NCI-H524 (cell line): ENCODE measurements at regions not wholly inside any gene's neighbourhood (a gene's known extent, or its start where the extent isn't known, plus 50 kb on each side); places are given as distances from the start of the nearest gene placed in this dataset.
"Not testable (repeated sequence)": the region's sequence is repeated elsewhere in the genome, so short reads cannot be mapped to it uniquely, and the experiment has no call there.

Source experiments
- DNase-seq, 2 experiments: peaks; one replicate each; lab custom pipeline; 2025; lab: John Stamatoyannopoulos, UW

DNA sequence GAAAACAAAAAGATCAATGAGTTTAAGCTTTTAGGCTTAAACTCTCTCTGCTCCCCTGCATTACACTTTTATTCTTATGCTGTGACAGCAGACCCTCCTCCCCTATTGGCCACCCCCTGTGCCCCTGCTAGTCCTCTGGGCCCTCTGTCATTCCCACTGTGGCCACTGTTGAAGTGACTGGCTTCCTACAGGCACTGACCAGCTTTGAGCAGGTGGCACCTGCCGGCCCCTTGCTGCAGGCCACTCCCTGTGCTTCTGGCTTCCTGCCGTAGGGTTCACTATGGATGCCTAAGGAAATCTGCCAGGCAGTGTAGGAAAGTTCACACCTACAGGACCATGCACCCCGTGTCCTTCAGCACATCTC lies 156.5 kb upstream of the L3MBTL4 start:
- DNase-seq, result no peak

DNA sequence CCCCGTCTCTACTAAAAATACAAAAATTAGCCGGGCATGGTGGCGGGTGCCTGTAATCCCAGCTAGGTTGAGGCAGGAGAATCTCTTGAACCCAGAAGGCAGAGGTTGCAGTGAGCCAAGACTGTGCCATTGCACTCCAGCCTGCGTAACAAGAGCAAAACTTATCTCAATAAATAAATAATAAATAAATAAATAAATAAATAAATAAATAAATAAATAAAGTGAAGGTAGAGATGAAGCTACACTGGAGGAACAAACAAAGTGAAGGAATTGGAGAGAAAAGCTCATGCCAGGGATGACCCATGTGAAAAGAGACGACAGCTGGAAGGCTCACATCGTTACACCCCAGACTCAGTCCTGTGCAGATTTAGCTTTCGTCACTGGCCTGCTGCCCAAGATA lies 157.3 kb upstream of the ARHGAP28 start:
- DNase-seq, result not testable (repeated sequence)

DNA sequence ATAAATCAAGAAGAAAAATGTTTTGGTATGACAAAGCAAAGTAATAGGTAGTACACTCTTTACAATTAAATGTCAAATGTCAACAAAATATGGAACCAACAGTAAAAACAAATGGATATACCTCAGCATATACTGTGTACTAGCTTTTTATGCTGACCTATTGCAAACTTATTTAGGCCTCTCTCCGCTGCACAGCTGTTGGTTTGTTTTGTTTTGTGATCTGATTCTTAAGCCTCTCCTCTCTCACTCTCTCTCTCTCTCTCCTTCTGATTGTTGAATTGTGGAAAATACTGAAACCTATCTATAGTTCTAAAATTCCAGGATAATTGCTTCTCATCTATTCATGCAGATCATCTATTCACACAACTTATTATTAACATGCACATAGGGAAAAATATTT lies 154.9 kb upstream of the ARHGAP28 start:
- no peak for DNase-seq

GRCh38 chr18:6575908-6576307 lies 153.6 kb upstream of the ARHGAP28 start:
- no peak for DNase-seq

GRCh38 chr18:6576718-6577375 lies 152.7 kb upstream of the ARHGAP28 start:
- no peak for DNase-seq

GRCh38 chr18:6578686-6579085 lies 150.8 kb upstream of the ARHGAP28 start:
- DNase-seq, result no peak

GRCh38 chr18:6579486-6579885 lies 150.0 kb upstream of the ARHGAP28 start:
- DNase-seq, result no peak

DNA sequence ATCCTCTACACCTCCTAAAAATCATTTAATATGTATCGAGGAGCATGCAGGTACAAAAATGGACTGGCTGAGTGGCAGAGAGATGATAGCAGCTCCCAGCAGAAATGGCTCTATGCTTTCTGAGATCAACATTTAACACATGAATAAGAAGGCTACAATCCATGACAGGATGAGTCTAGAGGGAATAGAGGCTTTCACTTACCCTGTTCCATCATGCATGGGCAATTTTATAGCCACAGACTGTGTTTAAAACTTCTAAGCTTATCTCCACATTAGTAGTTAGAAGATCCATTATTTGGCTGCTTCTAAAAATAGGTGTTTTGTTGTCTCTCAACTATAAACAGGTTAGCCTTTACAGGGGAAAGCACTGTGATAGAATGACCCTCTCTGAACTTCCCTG lies 149.1 kb upstream of the ARHGAP28 start:
- no peak for DNase-seq

- no peak for DNase-seq
Observed at GRCh38 chr18:6589923-6590322, 139.6 kb upstream of the ARHGAP28 start.

DNA sequence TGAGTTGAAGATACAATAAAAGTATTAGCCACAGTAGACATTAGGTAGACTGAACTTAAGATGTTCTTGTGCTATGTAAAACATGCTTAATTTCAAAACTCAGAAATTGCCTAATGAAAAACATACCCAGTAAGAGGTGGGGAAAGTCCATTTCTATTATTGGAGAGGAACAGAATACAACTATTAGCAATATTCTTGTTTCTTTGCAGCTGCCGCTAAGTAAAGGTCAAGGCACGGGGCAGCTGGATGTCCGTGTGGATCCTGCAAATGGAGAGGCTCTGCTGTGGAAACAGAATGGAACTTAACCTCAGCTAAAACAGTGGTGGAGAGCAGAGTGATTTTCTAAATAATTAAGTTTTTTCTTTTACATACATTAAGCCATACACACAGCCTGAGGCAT lies 139.2 kb upstream of the ARHGAP28 start:
- no peak for DNase-seq

DNA sequence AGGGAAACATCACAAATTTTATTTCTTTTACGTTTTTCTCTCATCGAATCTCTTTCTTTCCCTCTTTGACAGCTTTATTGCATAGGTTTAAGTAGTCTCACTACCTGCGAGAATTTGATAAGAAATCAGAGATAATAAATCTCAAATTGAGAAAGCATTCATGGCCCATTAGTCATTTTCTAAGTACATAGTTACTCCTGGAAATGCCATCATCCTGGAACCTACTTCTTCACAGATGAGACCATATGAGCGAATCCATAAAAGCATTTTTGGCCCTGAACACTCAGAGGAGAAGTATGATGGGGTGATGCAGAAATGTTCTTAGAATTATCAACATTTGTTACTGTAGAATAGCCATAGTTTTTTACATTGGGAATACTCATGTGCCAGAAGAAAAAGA lies 138.0 kb upstream of the ARHGAP28 start:
- DNase-seq, result no peak

DNA sequence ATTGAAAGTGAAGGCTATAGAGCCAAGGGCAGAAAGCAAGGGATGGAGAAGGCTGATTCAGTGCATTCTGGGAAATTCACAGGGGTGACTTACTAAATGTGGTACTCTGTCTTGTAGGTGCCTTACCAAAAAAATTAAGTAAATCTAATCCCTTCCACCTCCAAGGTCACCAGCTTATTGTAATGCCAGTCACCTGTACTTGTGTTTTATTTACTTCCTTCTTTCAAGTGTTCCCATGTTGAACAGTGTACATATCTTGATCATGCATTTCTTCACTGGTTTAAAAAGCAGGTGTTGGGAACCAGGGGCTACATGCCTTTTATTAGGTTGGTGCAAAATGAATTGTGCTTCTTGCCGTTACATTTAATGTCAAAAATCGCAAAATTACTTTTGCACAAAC lies 137.0 kb upstream of the ARHGAP28 start:
- no peak for DNase-seq

DNA sequence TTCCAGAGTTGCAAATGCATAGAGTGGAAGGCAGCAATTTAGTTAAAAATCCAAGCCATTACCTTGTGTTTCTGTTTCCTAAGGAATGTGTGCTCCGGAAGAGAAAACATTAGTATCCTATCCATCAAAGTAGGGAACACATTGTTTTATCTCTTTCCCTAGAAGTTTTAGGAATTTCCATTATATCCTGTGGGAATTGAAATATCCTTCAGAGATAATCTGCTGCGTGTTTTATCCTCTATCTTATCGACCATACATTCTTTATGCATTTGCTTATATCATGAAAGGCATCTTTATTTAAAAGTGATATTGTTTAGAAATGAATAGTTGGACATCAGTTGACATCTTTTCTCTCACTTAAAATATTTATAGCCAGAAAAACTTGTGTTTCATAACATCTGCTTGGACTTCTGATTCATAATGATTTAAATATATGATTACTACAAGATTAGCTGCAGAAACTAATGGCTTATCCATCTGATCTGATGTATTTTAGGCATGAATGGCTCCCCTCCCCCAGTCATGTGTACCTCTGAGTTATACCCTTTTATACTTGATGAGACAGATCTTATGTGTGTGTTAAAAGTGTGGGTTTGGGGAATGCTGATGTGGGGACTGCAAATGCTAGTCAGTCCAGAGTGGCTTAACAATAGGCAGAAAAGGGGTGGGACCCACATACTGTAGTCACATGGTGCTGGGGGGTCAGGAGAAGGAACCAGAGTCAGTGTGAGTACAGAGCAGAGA lies 136.2 kb upstream of the ARHGAP28 start:
- no peak for DNase-seq

DNA sequence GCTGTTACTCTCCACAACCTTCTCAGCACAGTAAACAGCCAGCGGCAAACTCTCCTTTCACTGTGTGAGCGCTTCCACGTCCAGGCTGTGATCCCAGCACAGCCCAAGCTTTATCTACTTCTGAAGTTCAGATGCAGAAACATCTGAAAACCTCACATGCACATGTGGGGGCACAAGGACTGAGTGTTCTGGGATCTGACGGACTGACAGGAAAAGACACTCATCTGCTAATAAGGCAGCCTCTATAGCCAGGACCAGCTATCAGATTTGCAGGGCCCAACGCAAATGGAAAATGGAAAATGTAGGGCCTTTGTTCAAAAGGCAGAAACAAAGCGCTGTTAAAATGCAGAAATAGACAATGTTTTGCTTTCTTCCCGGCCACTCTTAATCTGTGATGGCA lies 133.8 kb upstream of the ARHGAP28 start:
- DNase-seq, result no peak

DNA sequence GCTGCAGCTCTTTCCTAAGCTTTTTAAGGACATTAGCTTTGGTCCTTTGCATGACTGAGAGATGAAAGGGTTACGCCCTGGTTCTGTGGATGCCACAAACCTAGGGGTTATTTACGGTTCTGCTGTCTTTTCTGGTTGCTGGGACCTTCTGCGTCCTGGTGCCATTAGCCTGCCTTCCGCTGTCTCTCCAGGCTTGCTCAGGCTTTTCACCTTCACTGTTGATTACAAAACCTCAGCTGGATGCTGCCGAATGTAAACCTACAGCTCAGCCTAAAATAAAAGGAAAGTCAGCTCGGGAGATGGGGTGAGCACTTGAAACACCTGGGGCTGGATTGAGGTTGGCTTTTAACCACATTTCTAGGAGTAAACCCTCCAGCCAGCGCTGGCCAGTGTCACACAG lies 130.9 kb upstream of the ARHGAP28 start:
- DNase-seq, result no peak

DNA sequence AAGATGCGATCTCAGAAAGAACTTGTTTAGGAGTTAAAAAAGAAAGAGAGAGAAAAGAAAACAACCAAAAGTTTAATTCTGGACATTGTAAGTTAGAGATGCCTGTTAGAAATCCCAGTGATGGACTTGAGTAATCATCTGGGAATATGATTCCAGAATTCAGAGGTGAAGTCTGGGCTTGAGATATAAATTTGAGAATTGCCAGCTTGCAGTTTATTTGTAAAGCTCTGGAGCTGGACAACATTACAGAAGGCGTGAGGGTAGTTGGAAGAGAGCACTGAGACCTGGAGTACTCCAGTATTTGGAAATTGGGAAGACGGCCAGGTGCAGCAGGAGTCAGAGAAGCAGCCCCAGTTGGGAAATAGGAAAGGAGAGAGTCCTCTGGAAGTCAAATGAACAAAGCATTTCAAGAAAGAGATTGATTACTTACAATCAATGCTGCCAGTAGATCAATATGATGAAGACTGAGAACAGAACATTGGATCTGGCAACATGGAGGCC lies 128.8 kb upstream of the ARHGAP28 start:
- no peak for DNase-seq

DNA sequence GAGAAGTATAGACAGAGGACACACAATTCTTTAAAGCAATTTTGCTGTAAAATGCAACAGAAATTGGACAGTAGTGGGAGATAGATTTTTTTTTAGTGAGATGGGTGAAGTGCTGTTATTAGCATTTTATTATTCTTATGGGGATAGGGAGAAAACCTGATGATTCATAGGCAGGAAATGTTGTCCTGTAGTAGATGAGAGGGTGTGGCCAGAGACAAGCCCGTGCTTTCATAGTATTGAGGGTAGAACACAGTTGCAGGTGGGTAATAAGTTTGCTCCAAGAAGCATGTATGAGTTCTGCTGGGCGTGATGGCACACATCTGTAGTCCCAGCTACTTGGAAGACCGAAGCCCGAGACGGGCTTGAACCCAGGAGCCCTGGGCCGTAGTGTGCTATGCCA lies 128.3 kb upstream of the ARHGAP28 start:
- no peak for DNase-seq

DNA sequence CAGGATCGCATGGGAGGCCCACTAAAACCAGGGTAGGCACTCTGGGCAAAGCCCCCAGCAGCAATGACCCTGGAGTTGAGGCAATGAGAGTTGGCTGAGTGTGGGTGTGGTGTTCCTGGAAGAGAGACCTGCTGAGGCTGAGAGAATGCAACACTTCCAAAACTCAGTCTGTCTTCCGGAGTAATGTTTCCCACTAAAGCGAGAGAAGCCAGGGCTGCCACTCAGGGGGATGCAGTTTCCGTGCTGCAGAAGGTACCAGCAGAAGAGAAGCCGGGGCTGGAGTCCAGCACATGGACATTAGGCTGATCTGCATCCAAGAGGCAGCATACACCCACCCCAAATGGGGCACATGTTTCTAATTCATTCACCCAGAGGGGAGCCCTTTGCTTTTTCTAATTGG lies 127.2 kb upstream of the ARHGAP28 start:
- no peak for DNase-seq

DNA sequence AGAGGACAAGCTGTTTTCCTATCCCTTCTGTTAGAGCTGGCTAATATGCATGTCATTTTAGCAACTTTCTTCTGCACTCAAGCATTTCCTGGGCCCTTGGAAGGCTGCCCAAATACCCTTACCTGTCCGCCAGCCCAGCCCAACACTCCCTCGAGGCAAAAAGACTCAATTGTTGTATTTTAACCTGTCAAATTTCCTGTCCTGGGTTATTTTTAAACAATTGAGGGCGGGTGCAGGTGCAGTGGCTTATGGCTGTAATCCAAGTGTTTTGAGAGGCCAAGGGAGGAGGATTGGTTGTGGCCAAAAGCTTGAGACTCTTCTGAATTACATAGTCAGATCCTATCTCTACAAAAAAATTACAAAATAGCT lies 125.0 kb upstream of the ARHGAP28 start:
- DNase-seq, result no peak

- no peak for DNase-seq
Observed at GRCh38 chr18:6605115-6605869, 124.2 kb upstream of the ARHGAP28 start.

GRCh38 chr18:6606411-6607085 lies 123.0 kb upstream of the ARHGAP28 start:
- DNase-seq, result no peak

DNA sequence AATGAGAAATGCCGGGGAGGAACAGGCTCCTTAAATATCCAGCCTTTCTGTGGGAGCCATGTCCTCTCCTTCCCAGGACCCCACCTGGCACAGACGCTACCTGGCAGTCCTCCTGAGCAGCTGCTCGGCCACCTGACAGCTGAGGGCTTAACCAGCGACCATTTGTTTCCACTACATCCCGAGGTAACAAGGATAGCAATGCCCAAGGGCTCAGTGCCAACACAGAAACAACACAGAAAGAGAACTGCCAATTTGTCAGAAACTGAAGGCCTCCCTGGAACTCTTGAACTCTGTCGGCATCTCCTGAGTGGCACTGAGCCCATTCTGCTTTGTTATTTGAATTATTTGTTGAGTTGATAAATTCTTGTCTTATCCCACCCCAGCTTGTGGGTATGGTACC lies 122.2 kb upstream of the ARHGAP28 start:
- no peak for DNase-seq
